ENCODE measurements at regions not wholly inside any gene's neighbourhood (a gene's known extent, or its start where the extent isn't known, plus 50 kb on each side); places are given as distances from the start of the nearest gene placed in this dataset.

- BruUV-seq (replicated peaks): no TSS peak
- H3K4me1 ChIP-seq (ENCODE audit: insufficient read depth, low read length, poor library complexity, severe bottlenecking): no peaks in the 10 kb centered on the region
- no peaks in the 10 kb centered on the region for H3K36me3 ChIP-seq (ENCODE audit: insufficient read depth, low read length)
- DNase-seq (ENCODE audit: low spot score): no peak
- no peaks in the 10 kb centered on the region for H3K9me3 ChIP-seq (ENCODE audit: low read length)
- no peaks in the 10 kb centered on the region for H3K79me2 ChIP-seq (ENCODE audit: insufficient read depth, low read depth, low read length)
- ChIA-PET POLR2A (no interaction called here), CTCF (ENCODE audit: unreplicated experiment) (no interaction called here)
- no peak for TF ChIP-seq EZH2phosphoT487 (IDR thresholded peaks at IDR 0.05; ENCODE audit: borderline replicate concordance, low read depth, low read length)
- TF ChIP-seq, protein P1, sequence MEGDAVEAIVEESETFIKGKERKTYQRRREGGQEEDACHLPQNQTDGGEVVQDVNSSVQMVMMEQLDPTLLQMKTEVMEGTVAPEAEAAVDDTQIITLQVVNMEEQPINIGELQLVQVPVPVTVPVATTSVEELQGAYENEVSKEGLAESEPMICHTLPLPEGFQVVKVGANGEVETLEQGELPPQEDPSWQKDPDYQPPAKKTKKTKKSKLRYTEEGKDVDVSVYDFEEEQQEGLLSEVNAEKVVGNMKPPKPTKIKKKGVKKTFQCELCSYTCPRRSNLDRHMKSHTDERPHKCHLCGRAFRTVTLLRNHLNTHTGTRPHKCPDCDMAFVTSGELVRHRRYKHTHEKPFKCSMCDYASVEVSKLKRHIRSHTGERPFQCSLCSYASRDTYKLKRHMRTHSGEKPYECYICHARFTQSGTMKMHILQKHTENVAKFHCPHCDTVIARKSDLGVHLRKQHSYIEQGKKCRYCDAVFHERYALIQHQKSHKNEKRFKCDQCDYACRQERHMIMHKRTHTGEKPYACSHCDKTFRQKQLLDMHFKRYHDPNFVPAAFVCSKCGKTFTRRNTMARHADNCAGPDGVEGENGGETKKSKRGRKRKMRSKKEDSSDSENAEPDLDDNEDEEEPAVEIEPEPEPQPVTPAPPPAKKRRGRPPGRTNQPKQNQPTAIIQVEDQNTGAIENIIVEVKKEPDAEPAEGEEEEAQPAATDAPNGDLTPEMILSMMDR (conservative IDR thresholded peaks at IDR 0.05; ENCODE audit: low read length): no peak
- H3K9me2 ChIP-seq (ENCODE audit: insufficient read depth, low read length): no peaks in the 10 kb centered on the region
- intact Hi-C loops (cut with micrococcal nuclease; ENCODE audit: unreplicated experiment): no loop called here
- H4K20me1 ChIP-seq (ENCODE audit: insufficient read depth, low read length): no peaks in the 10 kb centered on the region; the same call in 1 of the 2 replicates
- no peak overlapping the region for H3K27ac ChIP-seq (ENCODE audit: low read depth, low read length, poor library complexity, severe bottlenecking)
- H3K4me3 ChIP-seq (ENCODE audit: low read depth, low read length, poor library complexity, severe bottlenecking): no peak overlapping the region
- H2AFZ ChIP-seq (ENCODE audit: low read length): no peak overlapping the region
- H3K4me2 ChIP-seq (ENCODE audit: low read length): no peak overlapping the region
These were observed 52.4 kb upstream of the SHISAL1 start for GRCh38 chr22:44365191-44365590.

GRCh38 chr22:44364751-44365130 lies 52.0 kb upstream of the SHISAL1 start:
- Histone ChIP-seq H3K4me3 (ENCODE audit: low read depth, low read length, poor library complexity, severe bottlenecking) (no peak overlapping the region), H3K79me2 (ENCODE audit: insufficient read depth, low read depth, low read length) (no peaks in the 10 kb centered on the region), H3K36me3 (ENCODE audit: insufficient read depth, low read length) (no peaks in the 10 kb centered on the region), H2AFZ (ENCODE audit: low read length) (no peak overlapping the region), H3K4me2 (ENCODE audit: low read length) (no peak overlapping the region), H3K9me3 (ENCODE audit: low read length) (no peaks in the 10 kb centered on the region), H3K4me1 (ENCODE audit: insufficient read depth, low read length, poor library complexity, severe bottlenecking) (no peaks in the 10 kb centered on the region), H3K9me2 (ENCODE audit: insufficient read depth, low read length) (no peaks in the 10 kb centered on the region), H3K27ac (ENCODE audit: low read depth, low read length, poor library complexity, severe bottlenecking) (no peak overlapping the region), H4K20me1 (ENCODE audit: insufficient read depth, low read length) (no peaks in the 10 kb centered on the region; the same call in 1 of the 2 replicates)
- POLR2A ChIA-PET: no interaction called here
- CTCF ChIA-PET (ENCODE audit: unreplicated experiment): no interaction called here
- TF ChIP-seq, protein P1 (conservative IDR thresholded peaks at IDR 0.05; ENCODE audit: low read length): no peak
- no peak for TF ChIP-seq EZH2phosphoT487 (IDR thresholded peaks at IDR 0.05; ENCODE audit: borderline replicate concordance, low read depth, low read length)
- no peak for DNase-seq (ENCODE audit: low spot score)
- intact Hi-C loops (cut with micrococcal nuclease; ENCODE audit: unreplicated experiment): no loop called here
- BruUV-seq (replicated peaks): no TSS peak

DNA sequence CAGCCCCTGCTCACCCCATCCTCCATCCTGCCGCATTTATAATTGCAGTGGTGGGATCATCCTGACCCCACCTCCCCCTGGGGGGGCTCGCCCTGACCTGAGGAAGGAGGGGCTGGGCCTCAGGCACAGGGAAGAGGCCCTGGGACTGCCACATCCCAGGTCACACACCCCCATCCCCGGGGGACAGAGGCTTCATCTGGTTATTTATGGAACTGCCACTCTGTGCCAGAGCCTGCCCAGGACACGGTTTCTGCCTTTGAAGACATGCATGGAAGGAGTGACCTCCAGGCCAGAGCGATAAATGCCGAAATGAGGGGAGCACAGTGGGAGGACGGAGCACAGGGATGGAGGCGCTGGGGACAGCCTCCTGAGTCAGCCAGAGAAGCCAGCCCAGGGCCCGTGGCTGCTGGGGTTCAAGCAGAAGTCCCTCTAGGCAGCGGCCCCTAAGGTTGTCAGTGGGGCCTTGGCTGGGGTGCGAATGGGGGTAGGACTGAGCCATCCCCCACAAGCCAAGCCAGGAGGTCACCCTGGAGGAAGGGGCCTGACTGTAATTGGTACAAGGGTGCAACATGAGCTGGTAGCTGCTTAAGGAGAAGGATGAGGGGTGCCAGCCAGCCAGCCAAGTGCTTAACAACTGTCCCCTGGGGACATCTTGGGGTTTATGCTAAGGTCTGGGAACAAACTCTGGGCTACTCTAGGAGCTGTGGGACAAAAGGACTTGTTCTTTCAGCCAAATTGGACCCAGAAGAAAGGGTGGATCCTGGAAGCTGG lies 51.4 kb upstream of the SHISAL1 start:
- no TSS peak for BruUV-seq (replicated peaks)
- no peak overlapping the region for H3K4me3 ChIP-seq (ENCODE audit: low read depth, low read length, poor library complexity, severe bottlenecking)
- no peak overlapping the region for H3K27ac ChIP-seq (ENCODE audit: low read depth, low read length, poor library complexity, severe bottlenecking)
- H3K9me2 ChIP-seq (ENCODE audit: insufficient read depth, low read length): no peaks in the 10 kb centered on the region
- no peaks in the 10 kb centered on the region for H3K79me2 ChIP-seq (ENCODE audit: insufficient read depth, low read depth, low read length)
- no peaks in the 10 kb centered on the region for H3K36me3 ChIP-seq (ENCODE audit: insufficient read depth, low read length)
- no peak overlapping the region for H3K4me2 ChIP-seq (ENCODE audit: low read length)
- H2AFZ ChIP-seq (ENCODE audit: low read length): no peak overlapping the region
- ChIA-PET POLR2A (no interaction called here), CTCF (ENCODE audit: unreplicated experiment) (no interaction called here)
- no peaks in the 10 kb centered on the region for H3K4me1 ChIP-seq (ENCODE audit: insufficient read depth, low read length, poor library complexity, severe bottlenecking)
- H3K9me3 ChIP-seq (ENCODE audit: low read length): no peaks in the 10 kb centered on the region
- intact Hi-C loops (cut with micrococcal nuclease; ENCODE audit: unreplicated experiment): no loop called here
- H4K20me1 ChIP-seq (ENCODE audit: insufficient read depth, low read length): no peaks in the 10 kb centered on the region; the same call in 1 of the 2 replicates
- no peak for DNase-seq (ENCODE audit: low spot score)
- no peak for TF ChIP-seq EZH2phosphoT487 (IDR thresholded peaks at IDR 0.05; ENCODE audit: borderline replicate concordance, low read depth, low read length)
- TF ChIP-seq, protein P1 (conservative IDR thresholded peaks at IDR 0.05; ENCODE audit: low read length): no peak

All from OCI-LY7 (cell line).